ENCODE measurements at regions not wholly inside any gene's neighbourhood (a gene's known extent, or its start where the extent isn't known, plus 50 kb on each side); places are given as distances from the start of the nearest gene placed in this dataset.
"Not testable (repeated sequence)": the region's sequence is repeated elsewhere in the genome, so short reads cannot be mapped to it uniquely, and the experiment has no call there.

DNA sequence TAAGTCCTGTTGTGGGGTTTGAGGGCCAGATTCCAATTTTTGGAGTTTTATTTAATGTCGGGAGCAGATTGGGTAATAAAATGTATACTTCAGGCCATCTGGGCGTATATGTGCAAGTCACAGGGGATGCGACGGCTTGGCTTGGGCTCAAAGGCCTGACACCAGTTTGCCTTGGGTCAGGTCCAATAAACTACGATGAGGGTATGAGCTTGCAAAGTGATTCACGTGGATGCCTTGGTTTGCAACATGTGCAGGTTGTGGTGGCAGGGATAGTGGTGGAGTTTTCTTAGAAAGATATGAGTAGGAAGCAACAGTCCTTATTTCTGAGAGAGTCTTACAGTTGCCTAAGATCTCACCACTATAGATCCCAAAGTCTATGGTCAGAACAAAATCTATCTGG, 157.0 kb upstream of the CDH11 start:
- no peak for DNase-seq

GRCh38 chr16:65274566-65274965, 152.7 kb upstream of the CDH11 start:
- DNase-seq, result no peak

- no peak for DNase-seq
Observed at GRCh38 chr16:65272699-65273414, 151.0 kb upstream of the CDH11 start.

DNA sequence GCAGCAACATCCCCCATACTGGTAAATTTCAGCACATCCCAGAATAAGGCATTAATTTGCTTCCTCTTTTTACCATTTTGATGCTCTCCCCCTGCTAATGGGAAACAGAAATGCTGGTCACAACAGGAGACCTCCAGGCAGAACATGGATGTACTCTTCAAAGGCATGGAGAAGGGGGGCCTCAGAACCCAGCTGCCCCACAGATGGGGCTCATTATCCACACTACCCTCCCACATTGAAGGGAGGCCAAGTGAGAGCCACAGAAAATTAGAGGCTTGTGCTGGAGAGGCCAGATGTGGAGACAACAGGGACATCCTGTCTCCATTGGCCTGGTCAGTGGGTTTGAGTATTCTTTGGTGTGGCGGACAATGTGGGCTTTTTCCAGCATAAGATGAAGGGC, 150.1 kb upstream of the CDH11 start:
- no peak for DNase-seq

DNA sequence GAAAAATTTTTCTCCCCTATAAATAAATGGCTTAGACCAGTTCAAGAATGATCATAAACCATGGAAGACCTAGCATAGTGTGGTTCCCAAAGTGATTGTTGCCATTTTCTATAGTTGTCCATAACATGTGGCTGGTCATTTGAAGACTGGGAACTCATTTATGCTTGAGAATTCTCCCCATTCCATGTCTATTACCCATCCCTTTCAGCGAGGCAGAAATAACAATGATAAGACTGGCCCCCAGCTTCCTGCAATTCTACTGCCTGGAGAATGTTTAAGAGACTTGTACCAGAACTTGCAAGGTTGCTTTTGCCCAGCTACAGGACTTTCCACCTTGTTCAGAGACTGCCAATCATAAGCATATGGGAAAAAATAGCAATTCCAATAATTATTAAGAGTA, 146.5 kb upstream of the CDH11 start:
- no peak for DNase-seq

DNA sequence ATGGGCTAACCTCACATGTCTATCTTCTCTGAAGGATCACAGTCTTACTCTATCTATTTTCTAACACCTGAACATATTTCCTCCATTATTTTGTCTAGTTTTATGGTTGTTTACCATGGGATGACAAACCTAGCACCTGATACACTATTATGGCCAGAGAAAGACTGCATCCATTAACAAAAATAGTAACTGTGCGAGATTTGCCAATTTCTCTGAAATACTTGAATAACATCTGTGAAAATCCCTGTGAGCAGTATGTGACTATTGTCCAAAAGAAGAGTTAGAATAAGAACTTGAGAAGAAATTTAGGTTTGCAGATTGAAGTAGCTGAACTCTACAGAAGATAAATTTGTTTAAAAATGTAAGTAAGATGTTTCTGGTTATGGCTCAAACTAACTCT, 142.0 kb upstream of the CDH11 start:
- no peak for DNase-seq

DNA sequence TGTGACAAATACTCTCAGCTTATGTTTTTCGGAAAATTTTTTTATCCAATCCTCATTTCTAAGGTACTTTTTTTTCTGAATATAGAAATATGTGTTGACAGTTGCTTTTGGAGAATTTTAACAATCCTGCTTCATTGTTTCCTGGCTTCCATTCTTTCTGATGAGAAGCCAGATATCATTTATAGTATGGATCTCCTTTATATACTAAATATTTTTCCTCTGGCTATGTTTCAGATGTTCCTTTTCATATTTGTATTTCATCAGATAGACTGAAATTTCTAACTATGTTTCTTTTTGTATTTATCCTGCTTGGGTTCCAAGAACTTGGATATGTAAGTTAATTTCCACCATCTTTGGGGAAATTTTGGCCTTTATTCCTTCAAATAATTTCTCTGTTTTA, 138.9 kb upstream of the CDH11 start:
- DNase-seq, result no peak

GRCh38 chr16:65254144-65254543, 132.3 kb upstream of the CDH11 start:
- DNase-seq, result no peak

- DNase-seq, result no peak
Observed at GRCh38 chr16:65249768-65250167, 127.9 kb upstream of the CDH11 start.

- no peak for DNase-seq
Observed at GRCh38 chr16:65244787-65245186, 122.9 kb upstream of the CDH11 start.

DNA sequence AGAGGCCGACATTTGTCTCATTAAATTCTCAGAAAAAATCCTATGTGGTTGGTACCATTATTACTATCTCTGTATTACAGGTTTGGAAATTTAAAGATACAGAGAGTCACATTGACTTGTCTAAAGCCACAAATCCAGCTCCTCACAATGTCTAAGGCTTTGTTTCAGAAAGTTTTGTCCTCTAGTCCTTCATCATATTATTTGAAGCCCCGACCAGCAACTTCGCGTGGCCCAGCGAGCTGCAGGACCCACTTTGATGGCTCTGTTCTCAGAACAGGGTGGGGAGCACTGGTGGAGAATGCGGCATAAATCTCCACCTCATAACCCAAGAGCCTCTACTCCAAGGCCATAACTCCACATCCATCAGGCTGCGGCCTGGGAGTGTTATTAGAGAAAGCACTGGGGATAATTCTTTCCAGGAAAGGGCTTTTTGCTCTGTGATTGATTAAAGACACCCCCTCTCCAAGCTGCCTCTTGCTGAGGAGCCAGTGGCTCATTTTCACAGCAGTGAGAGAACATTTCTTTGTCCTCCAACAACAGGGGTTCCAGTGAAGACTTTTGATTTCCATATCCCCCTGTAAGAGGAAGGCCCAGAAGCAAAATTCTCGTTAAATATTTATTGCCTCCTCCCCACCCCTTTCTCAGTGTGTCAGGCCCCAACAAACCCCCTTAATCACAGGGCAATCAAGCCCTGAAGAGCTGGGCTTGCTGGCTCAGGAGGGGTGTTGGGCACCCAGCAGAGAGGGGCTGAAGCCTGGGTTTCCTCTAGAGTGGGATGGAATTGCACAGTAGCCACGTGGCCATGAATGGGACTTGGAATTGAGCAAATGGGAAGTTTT, 113.7 kb upstream of the CDH11 start:
- no peak for DNase-seq

DNA sequence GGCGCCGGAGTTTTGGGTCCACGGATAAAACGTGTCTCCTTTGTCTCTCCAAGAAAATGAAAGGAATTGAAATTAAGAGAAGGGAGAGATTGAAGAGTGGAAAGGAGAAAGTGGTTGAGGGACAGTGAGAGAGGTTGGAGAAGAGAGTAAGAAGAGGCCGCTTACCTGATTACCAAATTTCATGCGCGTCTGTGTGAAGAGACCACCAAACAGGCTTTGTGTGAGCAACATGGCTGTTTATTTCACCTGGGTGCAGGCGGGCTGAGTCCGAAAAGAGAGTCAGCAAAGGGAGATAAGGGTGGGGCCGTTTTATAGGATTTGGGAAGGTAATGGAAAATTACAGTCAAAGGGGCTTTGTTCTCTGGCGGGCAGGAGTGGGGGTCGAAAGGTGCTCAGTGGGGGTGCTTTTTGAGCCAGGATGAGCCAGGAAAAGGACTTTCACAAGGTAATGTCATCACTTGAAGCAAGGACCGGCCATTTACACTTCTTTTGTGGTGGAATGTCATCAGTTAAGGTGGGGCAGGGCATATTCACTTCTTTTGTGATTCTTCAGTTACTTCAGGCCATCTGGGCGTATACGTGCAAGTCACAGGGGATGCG, 113.0 kb upstream of the CDH11 start:
- not testable (repeated sequence) for DNase-seq

DNA sequence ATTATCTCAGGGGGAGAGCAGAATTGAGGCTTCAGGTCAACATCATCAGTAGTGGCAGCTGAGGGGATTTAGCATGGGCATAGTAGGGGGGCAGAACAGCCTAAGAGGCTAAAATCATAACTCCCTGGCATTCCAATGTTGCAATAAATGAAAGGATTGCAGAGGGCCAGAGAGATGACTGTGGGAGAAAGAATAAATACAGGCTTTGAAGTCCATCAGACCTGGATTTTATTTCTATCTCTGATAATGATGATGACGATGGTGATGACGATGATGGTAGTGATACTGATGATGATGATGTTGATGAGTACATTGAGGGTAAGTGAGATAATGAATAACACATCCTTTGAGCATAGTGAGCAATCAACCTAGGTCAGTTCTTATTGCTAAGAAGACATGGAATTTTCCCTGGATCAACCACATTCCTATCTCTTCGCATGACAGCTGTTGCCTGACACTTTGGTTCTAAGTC, 107.4 kb upstream of the CDH11 start:
- DNase-seq, result no peak

DNA sequence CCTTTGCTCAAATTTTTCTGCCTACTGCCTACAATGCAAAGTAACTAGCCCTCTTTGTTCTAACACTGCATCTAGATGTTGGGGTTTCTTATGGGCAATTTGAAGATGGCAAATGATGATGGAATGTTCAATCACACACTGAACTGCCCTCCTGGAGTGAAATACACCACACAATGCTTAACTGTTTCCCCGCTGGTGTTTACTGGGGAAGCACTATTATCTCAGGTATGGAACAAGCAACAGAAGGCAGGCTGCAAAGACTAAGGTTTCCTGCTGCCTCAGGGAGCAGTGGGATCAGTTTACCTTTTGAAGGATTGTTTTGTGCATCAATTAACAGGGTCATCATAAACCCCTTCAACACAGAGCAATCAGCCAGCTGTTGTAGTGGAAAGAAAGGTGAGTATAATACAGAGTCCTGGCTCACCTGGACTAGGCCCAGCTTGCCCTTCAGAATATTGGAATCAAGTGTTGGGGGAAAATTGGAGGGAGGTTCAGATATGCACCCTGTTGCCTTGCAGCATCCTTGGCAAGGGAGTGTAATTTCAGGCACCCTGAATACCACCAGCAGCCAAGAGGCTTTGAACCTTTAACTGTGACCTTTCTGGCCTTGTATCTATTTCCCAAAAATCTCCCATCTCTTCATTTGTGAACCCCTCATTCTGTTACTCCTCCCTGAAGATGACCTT, 105.4 kb upstream of the CDH11 start:
- no peak for DNase-seq

DNA sequence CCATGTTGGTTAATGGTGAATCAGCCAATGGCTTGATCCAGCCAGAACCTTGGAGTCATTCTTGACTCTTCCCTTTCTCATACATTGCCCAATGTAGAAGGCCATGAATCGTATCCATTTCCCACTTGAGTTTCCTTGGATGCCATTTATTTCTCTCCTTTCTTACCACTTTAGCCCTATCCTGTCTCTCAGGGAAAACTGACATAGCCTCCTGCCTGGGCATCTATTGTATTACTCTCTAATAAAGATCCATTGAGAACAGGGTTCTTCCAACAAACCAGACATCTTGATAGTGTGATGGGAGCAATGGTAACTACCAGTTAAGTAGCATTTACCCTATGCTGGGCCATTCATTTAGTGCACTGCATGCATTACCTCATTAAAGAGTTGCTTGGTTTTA, 104.2 kb upstream of the CDH11 start:
- DNase-seq, result no peak

- no peak for DNase-seq
Observed at GRCh38 chr16:65225488-65225887, 103.6 kb upstream of the CDH11 start.

GRCh38 chr16:65224994-65225393, 103.1 kb upstream of the CDH11 start:
- DNase-seq, result no peak

DNA sequence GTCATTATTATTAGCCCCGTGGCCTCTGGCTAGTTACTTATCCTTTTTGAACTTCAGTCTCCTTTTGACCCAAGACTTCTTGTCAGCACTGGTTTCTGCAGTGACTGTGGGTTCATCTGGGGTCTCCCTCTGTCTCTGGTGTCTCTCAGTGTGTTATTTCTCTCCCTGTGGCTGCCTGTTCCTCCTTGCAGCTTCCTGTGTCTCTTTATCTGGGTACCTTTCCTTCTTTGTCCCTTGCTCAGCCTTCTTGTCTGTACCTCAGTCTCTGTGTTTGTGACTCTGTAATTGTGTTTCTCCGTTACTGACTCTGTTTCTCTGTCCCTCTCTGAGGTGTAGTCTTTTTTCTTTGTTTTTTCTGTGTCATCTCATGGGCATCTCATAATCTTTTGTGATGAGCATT, 102.6 kb upstream of the CDH11 start:
- DNase-seq, result no peak

DNA sequence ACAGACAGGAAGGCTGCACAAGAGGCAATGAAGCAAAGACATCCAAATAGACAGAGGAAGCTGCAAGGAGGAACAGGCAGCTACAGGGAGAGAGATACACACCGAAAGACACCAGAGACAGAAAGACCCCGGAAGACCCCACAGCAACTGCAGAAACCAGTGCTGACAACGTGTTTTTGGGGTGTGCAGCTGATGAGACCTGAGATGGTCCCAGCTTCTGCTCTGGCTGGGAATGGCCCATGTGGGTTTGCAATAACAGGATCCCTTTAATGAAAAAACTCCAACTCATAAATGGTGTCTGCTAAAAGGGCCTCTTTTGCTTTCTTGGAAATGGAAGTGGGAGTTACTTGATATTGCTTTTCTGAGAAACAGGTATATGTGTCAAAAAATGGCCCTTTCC, 101.5 kb upstream of the CDH11 start:
- no peak for DNase-seq

GRCh38 chr16:65222536-65222935, 100.7 kb upstream of the CDH11 start:
- DNase-seq, result no peak

GRCh38 chr16:65222049-65222448, 100.2 kb upstream of the CDH11 start:
- no peak for DNase-seq

GRCh38 chr16:65219786-65220185, 97.9 kb upstream of the CDH11 start:
- DNase-seq, result no peak

DNA sequence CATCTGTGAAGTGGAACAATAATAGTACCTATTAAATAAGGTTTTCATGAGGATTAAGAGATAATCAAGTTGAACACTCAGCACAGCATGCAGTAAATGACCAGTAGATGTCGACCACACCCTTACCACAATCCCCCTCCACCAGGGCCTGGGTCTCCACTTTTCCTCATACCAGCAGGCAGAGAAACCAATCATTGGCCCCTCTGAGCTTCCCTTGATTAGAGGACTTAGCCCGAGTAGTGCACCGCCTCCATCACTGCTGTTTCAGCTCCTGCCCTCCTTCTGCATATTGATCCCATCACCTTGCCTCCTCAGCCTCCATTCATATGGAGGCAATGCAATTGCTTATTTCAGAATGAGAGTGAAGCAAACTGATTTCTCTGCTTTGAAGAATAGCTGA, 96.5 kb upstream of the CDH11 start:
- DNase-seq, result no peak
